Progenitor cell of endocrine pancreas (in vitro differentiated cells): ENCODE measurements at regions not wholly inside any gene's neighbourhood (a gene's known extent, or its start where the extent isn't known, plus 50 kb on each side); places are given as distances from the start of the nearest gene placed in this dataset.
"Not testable (repeated sequence)": the region's sequence is repeated elsewhere in the genome, so short reads cannot be mapped to it uniquely, and the experiment has no call there.

Experiments used
- DNase-seq: peaks from one replicate; pipeline ENCODE4 v3.0.0; 2021; ENCODE audit warnings: low spot score; ENCODE audit not compliant: unreplicated experiment
- H3K27ac Mint-ChIP-seq: 2 replicates; pipeline ENCODE4 v1.8.0; 2021; ENCODE audit warnings: mild to moderate bottlenecking, moderate library complexity, mixed read lengths
- H3K27me3 Mint-ChIP-seq: 2 replicates; pipeline ENCODE4 v1.8.0; 2021; ENCODE audit warnings: mixed read lengths
- H3K36me3 Mint-ChIP-seq: 2 replicates; pipeline ENCODE4 v1.8.0; 2022; ENCODE audit warnings: mixed read lengths; ENCODE audit not compliant: insufficient read depth
- H3K4me1 Mint-ChIP-seq: 2 replicates; pipeline ENCODE4 v1.8.0; 2021; ENCODE audit warnings: low read depth, mixed read lengths
- H3K4me3 Mint-ChIP-seq: 2 replicates; pipeline ENCODE4 v1.8.0; 2021; ENCODE audit warnings: low read depth, mild to moderate bottlenecking, moderate library complexity, mixed read lengths
- H3K9me3 Mint-ChIP-seq: 2 replicates; pipeline ENCODE4 v1.8.0; 2021; ENCODE audit warnings: low read depth, mixed read lengths
- TF ChIP-seq, protein P1 (sequence below): fragments of 200-600 bp; sonication (generic); IDR thresholded peaks from one replicate; pipeline ENCODE4 v1.5.0; 2021; ENCODE audit warnings: antibody characterized with exemption, mild to moderate bottlenecking; ENCODE audit not compliant: unreplicated experiment

GRCh38 chr2:87252046-87252445 is 230.4 kb upstream of the PLGLB1 start:
- H3K27ac Mint-ChIP-seq, H3K4me3 Mint-ChIP-seq, H3K9me3 Mint-ChIP-seq, H3K4me1 Mint-ChIP-seq, H3K36me3 Mint-ChIP-seq, H3K27me3 Mint-ChIP-seq, DNase-seq: not testable (repeated sequence)

GRCh38 chr2:87254562-87254961 is 232.9 kb upstream of the PLGLB1 start:
- H3K27me3 Mint-ChIP-seq, H3K4me3 Mint-ChIP-seq: not testable (repeated sequence)

GRCh38 chr2:87255410-87255809 is 233.8 kb upstream of the PLGLB1 start:
- not testable (repeated sequence) for H3K36me3 Mint-ChIP-seq, H3K4me3 Mint-ChIP-seq, H3K4me1 Mint-ChIP-seq, H3K27me3 Mint-ChIP-seq, DNase-seq, H3K9me3 Mint-ChIP-seq, H3K27ac Mint-ChIP-seq

More at GRCh38 chr2:87254562-87254961, 232.9 kb upstream of the PLGLB1 start:
- H3K36me3 Mint-ChIP-seq, H3K4me1 Mint-ChIP-seq, H3K27ac Mint-ChIP-seq, H3K9me3 Mint-ChIP-seq, DNase-seq: not testable (repeated sequence)

DNA sequence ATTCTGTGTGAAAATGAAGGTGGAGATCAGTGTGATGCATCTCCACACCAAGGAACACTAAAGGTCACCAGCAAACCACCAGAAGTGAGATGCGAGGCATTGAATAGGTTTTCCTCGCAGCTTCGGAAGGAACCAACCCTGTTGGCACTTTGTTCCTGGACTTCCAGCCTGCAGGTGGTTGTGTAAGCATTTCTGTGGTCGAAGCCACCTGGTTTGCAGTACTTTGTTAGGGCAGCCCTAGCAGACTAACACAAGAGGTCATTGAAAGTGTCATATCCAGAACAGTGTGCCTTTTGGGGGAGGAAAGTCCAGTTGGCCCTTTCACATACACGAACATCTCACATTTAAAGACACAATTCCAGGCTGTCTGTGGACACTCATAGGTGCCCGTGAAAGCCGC is 237.2 kb upstream of the PLGLB1 start:
- DNase-seq, H3K9me3 Mint-ChIP-seq, H3K36me3 Mint-ChIP-seq, H3K27ac Mint-ChIP-seq, H3K27me3 Mint-ChIP-seq, H3K4me3 Mint-ChIP-seq, H3K4me1 Mint-ChIP-seq: not testable (repeated sequence)

DNA sequence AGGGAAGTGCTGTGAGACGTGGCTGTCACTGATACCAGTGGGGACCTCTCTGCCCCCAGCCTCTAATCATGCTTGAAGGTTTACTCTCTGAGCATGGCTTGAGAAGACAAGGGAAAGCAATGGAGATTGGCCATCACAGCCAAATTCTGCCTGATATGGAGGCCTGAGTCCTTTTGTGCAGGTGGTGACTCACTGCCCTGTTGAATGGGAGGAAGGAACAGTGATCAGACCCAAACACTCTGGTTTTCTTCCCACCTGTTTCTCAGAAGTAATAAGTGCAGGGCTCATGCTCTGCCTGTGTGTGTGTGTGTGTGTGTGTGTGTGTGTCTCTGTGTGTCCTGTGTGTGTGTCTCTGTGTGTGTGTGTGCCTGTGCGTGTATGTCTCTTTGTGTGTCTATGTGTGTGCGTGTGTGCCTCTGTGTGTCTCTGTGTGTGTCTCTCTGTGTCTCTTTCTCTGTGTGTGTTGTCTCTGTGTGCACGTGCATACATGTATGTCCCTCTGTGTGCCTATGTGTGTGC is 240.6 kb upstream of the PLGLB1 start:
- not testable (repeated sequence) for H3K36me3 Mint-ChIP-seq, H3K9me3 Mint-ChIP-seq, H3K27me3 Mint-ChIP-seq, H3K27ac Mint-ChIP-seq, H3K4me3 Mint-ChIP-seq, H3K4me1 Mint-ChIP-seq, DNase-seq

GRCh38 chr2:87263868-87264518 is 242.3 kb upstream of the PLGLB1 start:
- TF ChIP-seq, protein P1, sequence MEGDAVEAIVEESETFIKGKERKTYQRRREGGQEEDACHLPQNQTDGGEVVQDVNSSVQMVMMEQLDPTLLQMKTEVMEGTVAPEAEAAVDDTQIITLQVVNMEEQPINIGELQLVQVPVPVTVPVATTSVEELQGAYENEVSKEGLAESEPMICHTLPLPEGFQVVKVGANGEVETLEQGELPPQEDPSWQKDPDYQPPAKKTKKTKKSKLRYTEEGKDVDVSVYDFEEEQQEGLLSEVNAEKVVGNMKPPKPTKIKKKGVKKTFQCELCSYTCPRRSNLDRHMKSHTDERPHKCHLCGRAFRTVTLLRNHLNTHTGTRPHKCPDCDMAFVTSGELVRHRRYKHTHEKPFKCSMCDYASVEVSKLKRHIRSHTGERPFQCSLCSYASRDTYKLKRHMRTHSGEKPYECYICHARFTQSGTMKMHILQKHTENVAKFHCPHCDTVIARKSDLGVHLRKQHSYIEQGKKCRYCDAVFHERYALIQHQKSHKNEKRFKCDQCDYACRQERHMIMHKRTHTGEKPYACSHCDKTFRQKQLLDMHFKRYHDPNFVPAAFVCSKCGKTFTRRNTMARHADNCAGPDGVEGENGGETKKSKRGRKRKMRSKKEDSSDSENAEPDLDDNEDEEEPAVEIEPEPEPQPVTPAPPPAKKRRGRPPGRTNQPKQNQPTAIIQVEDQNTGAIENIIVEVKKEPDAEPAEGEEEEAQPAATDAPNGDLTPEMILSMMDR = peak; percentile 26
- H3K27me3 Mint-ChIP-seq, DNase-seq, H3K36me3 Mint-ChIP-seq, H3K9me3 Mint-ChIP-seq, H3K4me1 Mint-ChIP-seq, H3K4me3 Mint-ChIP-seq, H3K27ac Mint-ChIP-seq: not testable (repeated sequence)

DNA sequence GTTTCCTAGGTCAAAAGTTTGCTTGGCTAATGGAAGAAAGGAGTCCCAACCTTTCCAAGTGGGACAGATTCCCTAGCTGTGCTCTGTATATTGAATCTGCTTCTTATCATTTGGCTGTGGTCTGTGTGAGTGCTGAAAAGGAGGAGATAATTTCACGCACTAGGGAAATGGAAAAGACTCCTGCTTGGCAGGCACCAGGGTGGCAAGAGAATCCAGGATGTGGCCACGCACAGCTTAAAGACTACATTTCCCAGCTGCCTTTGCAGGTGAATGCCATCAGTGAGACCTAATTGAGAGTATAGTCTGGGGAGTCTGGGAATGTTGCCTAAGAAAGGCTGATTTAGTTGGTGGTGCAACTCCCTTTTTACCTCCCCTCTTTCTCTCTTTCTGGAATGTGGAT is 253.5 kb upstream of the PLGLB1 start:
- not testable (repeated sequence) for H3K27me3 Mint-ChIP-seq, DNase-seq, H3K27ac Mint-ChIP-seq, H3K4me1 Mint-ChIP-seq, H3K9me3 Mint-ChIP-seq, H3K36me3 Mint-ChIP-seq, H3K4me3 Mint-ChIP-seq

- H3K27me3 Mint-ChIP-seq, DNase-seq, H3K4me3 Mint-ChIP-seq, H3K36me3 Mint-ChIP-seq, H3K9me3 Mint-ChIP-seq, H3K27ac Mint-ChIP-seq: not testable (repeated sequence)
- peaks cover 10% of the 10 kb centered on the region for H3K4me1 Mint-ChIP-seq
These were observed 254.5 kb upstream of the PLGLB1 start for GRCh38 chr2:87275974-87276629.

- Mint-ChIP-seq H3K27ac (peak overlapping the region; percentile 49), H3K4me1 (peaks cover 10% of the 10 kb centered on the region)
- H3K36me3 Mint-ChIP-seq, DNase-seq, H3K4me3 Mint-ChIP-seq, H3K9me3 Mint-ChIP-seq, H3K27me3 Mint-ChIP-seq: not testable (repeated sequence)
These were observed 255.0 kb upstream of the PLGLB1 start for GRCh38 chr2:87276673-87277072.

DNA sequence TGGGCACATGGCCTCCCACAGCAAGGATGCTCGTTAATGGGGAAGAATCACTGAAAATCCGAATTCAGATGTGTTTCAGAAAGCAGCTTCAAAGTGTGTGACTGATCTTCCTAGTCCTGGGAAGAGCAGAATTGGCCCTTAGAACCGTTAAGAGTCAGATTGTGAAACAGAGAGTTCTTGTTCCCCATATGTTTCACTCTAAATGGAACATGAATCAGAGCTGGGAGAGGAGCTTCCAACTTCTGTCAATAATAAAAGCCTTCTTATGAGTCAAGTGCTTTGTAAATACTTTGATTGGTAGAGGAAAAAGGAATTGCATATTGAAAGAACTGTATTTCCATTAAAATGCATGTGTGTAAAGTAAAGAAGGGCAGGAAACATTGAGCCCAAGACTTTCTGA is 256.1 kb upstream of the PLGLB1 start:
- H3K4me3 Mint-ChIP-seq, H3K9me3 Mint-ChIP-seq, H3K27ac Mint-ChIP-seq, H3K36me3 Mint-ChIP-seq, H3K27me3 Mint-ChIP-seq, DNase-seq: not testable (repeated sequence)
- H3K4me1 Mint-ChIP-seq = peaks cover 10% of the 10 kb centered on the region

DNA sequence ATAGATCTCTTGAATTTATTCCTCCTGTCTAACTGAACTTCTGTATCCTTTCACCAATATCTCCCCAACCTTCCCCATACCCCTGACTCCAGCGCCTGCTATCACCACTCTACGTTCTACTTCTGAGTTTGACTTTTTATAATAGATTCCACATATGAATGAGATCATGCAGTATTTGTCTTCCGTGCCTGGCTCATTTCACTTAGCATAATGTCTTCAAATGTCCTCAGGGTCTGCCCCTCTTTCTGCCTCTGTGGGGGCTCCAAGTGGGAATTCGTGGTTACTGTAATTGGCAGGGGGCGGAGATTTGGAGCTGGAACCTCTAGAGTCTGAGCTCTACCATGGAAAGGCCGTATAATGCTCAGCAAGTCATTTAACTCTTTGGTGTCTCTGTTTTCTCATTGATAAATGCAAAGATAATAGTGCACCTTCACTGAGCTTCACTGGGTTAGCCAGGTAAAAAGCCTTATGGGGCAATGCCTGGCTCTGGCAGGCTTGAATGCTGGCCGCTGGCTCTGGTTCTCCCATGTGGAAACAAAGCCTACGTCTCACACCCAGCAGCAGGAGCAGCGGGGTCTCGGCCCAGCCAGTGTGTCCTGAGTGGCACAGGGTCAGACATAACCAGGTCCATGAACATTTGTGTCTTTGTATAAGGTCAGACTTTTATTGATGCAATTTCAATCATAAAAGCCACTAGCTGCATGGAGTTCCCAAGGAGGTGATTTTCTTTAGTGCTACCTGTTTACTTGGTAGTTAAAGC is 259.1 kb upstream of the PLGLB1 start:
- H3K36me3 Mint-ChIP-seq, H3K27ac Mint-ChIP-seq, H3K9me3 Mint-ChIP-seq, H3K4me1 Mint-ChIP-seq, DNase-seq, H3K4me3 Mint-ChIP-seq, H3K27me3 Mint-ChIP-seq: not testable (repeated sequence)
